ENCODE measurements at regions not wholly inside any gene's neighbourhood (a gene's known extent, or its start where the extent isn't known, plus 50 kb on each side); places are given as distances from the start of the nearest gene placed in this dataset.

DNA sequence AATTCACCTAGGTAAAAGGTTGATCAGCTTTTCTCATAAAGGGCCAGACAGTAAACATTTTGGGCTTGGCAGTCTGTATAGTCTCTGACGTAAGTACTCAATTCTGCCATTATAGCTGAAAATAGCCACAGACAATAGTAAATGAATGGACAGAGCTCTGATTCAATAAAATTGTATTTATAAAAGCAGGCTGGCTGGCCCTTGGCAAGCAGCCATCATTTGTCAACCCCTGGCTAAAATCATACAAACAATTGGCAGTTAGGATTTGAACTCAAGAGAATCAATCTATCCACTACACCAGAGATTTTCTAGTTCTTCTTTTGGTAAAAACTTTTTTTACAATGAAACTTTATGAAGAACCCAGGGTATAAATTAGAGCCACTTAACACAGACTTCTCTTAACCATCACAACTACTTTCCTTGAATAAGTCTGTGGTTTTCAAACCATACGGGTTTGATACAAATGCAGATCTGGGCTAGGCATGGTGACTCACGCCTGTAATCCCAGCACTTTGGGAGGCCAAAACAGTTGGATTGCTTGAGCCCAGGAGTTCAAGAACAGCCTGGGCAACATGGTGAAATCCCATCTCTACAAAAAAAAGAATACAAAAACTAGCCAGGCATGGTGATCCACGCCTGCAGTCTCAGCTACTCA lies 124.5 kb downstream of the SLC16A9 start:
- no peak overlapping the region for H3K27ac ChIP-seq
- no peak for DNase-seq (ENCODE audit: low spot score)
- TF ChIP-seq, protein P1, sequence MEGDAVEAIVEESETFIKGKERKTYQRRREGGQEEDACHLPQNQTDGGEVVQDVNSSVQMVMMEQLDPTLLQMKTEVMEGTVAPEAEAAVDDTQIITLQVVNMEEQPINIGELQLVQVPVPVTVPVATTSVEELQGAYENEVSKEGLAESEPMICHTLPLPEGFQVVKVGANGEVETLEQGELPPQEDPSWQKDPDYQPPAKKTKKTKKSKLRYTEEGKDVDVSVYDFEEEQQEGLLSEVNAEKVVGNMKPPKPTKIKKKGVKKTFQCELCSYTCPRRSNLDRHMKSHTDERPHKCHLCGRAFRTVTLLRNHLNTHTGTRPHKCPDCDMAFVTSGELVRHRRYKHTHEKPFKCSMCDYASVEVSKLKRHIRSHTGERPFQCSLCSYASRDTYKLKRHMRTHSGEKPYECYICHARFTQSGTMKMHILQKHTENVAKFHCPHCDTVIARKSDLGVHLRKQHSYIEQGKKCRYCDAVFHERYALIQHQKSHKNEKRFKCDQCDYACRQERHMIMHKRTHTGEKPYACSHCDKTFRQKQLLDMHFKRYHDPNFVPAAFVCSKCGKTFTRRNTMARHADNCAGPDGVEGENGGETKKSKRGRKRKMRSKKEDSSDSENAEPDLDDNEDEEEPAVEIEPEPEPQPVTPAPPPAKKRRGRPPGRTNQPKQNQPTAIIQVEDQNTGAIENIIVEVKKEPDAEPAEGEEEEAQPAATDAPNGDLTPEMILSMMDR (IDR thresholded peaks at IDR 0.05): no peak
- no peak overlapping the region for H3K4me3 ChIP-seq

DNA sequence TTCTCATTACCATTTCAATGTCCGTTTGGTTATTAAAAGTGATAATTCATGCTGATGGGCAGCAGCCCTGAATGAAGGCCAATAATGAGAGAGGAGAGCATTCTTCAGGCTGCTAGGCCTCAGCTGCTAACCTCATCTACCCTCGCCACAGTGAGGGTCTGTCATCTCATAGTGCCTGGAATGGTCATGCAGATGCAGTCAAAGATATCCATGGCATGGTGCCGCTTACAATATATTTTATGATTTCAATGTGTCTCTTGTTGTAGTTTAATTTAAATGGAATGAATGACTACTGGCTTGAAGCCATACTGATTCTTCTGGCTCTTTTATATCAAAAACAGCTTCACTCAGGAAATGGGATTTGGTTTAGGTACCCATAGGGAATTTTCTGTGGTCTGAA lies 126.9 kb downstream of the SLC16A9 start:
- TF ChIP-seq, protein P1 (IDR thresholded peaks at IDR 0.05): no peak
- Histone ChIP-seq H3K27ac (no peak overlapping the region), H3K4me3 (no peak overlapping the region)
- no peak for DNase-seq (ENCODE audit: low spot score)

DNA sequence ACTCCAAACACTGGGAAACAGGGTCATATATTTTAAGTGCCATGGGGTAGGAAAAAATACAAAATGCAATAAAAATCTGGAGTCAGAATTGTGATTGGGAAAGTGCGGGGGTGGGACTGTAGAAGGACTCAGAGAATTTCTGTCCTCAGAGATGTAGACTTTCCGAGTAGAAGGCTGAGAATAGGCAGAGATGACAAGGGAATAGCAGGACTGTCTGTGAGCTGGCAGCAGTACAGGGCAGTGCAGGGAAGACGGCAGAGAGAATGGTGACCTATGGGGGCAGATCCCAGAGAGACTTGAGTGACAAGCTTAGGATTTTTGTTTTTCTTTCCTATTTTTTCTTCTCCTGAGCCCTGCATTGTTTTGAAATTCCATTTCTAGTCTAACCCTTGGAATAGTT lies 127.6 kb downstream of the SLC16A9 start:
- TF ChIP-seq, protein P1 (IDR thresholded peaks at IDR 0.05): no peak
- no peak for DNase-seq (ENCODE audit: low spot score)
- no peak overlapping the region for H3K4me3 ChIP-seq
- no peak overlapping the region for H3K27ac ChIP-seq

DNA sequence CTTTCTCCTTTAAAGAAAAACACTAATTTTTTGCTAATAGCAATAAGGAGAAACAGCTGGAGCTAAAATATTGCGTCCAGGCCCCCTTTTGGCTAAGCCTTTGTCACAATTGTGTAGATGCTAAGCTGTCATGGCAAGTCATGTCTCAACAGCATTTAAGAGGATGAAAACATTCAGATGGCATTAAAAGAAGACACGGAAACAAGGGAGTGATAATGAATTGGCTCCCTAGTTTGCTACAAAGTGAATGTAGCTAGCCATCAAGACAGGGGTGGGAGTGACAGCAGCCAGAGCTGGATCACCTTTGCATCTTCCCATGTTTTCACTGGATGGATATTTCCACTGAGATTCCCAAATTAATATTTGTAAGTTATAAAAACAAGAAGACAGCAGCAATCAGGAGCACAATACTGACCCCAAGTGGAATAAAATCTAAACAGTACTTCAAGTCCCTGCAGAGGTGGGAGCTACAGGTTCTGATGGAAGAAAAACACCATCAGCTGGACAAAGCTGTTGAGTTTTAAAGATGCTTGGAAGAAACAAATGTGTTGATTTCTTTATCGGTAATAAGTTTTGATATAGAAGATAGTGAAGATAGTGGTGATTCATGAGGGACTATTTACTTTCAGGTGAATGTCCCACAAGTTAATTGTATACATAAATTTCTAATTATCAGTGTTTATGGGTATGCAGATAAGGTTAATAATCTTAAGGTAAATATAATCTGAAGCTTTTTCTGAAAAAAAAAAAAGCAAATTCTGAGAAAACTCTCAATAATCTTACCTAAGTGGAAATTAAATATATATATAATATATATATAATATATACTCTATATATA lies 129.4 kb downstream of the SLC16A9 start:
- TF ChIP-seq, protein P1 (IDR thresholded peaks at IDR 0.05): no peak
- DNase-seq (ENCODE audit: low spot score): no peak
- H3K4me3 ChIP-seq: no peak overlapping the region
- no peak overlapping the region for H3K27ac ChIP-seq

DNA sequence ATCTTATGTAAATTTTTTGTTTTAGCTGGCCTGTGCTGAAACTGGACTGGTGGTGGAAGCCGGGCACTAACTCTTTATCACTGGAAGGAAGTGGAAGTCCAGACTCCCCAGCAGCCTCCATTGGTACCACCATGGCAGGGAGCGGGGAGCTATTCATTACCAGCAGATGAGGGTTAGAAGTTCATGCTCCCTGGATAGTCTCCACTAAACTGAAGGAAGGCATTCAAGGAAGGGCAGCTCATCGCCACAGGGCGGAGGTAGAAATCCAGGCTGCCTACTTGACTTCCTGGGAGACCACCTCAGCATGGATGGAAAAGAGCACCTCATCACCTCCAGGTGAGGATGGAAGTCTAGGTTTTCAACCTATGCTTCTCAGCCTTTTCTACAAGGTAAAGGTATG lies 130.9 kb downstream of the SLC16A9 start:
- no peak for DNase-seq (ENCODE audit: low spot score)
- Histone ChIP-seq H3K27ac (no peak overlapping the region), H3K4me3 (no peak overlapping the region)
- TF ChIP-seq, protein P1 (IDR thresholded peaks at IDR 0.05): no peak

DNA sequence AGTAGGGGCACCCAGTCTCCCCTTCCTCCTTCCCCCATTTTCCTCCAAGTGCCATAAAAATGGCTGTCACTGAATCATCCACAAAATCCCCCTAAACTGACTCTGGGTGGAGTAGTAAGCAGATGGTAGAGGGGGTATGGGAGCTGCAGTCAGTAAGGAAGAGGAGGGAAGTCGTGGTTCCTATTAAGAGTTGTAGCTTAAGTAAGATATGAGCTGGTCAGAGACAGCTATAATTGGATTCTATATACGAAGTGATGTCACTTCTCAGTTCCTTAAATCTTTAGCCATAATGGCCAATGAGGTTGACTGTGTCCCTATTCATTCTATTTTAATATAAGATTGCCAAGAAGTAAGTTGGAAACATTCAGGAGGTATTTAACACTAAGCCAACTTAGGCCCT lies 131.7 kb downstream of the SLC16A9 start:
- TF ChIP-seq, protein P1 (IDR thresholded peaks at IDR 0.05): no peak
- DNase-seq (ENCODE audit: low spot score): no peak
- H3K27ac ChIP-seq: no peak overlapping the region
- no peak overlapping the region for H3K4me3 ChIP-seq

DNA sequence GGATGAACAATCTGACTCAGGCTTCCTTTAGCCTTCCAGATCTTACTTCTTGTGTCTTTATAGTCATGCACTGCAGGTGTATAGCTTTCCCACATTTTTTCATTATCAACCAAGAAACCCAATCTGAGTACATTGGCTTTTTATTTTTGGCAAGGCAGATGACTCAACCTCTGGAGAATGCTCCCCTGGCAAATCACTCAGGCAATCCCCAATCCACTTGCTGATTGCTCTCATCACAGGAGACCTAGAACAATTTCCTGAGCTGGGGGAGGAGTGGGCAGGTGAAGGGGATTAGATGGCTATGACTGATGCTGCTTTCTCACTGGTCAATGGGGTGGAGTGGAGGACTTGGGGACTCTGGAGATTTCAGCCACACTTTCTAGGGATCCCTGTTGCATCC lies 134.4 kb downstream of the SLC16A9 start:
- H3K4me3 ChIP-seq: no peak overlapping the region
- no peak for DNase-seq (ENCODE audit: low spot score)
- TF ChIP-seq, protein P1 (IDR thresholded peaks at IDR 0.05): no peak

More for the DNA sequence above, 134.4 kb downstream of the SLC16A9 start:
- H3K27ac ChIP-seq: no peak overlapping the region
